Effector CD8-positive, alpha-beta T cell (primary cell): ENCODE measurements at regions not wholly inside any gene's neighbourhood (a gene's known extent, or its start where the extent isn't known, plus 50 kb on each side); places are given as distances from the start of the nearest gene placed in this dataset.

ENCODE experiments used
- DNase-seq: peaks from one replicate; lab custom pipeline; 2025; lab: John Stamatoyannopoulos, UW

DNA sequence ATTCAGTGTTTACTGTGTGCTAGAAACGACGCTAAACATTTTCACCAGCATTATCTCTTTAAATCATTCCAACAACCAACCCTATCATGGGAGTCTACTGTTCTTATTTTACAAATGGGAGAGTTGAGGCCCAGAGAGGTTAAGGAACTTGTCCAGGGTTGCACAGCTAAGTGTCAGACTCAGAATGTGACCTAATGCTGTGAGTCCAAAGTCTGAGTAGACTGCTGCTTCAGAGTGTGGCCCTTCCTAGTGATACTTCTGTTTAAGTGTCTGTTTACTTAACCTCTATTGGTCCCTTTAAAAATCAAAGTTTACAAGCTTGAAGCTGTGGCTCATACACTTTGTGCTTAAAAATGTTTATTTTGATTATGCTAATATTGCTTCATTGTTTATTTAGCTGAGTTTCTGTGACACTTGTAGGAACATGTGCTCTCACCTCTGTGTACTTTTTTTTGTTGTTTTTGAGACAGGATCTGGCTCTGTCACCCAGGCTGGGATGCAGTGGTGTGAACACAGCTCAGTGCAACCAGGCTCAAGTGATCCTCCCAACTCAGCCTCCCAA lies 84.4 kb upstream of the SYPL1 start:
- no peak for DNase-seq

GRCh38 chr7:106193661-106194060 lies 81.5 kb upstream of the SYPL1 start:
- DNase-seq = no peak

GRCh38 chr7:106190589-106191330 lies 78.6 kb upstream of the SYPL1 start:
- DNase-seq = no peak

GRCh38 chr7:106187613-106188350 lies 75.7 kb upstream of the SYPL1 start:
- DNase-seq = no peak

DNA sequence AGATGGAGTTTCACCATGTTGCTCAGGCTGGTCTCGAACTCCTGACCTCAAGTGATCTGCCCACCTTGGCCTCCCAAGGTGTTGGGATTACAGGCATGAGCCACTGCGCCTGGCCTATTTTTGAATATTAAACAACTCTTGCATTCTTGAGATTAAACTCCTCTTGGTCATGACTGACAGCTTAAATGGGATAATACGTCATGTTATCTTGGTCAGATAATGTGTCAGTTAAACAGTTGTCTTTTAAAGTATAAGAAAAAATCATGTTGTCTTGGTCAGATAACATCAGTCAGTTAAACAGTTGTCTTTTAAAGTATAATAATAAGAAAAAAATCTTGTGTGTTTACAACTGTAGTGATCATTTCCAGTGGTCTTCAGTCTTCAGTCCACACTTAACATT lies 73.6 kb upstream of the SYPL1 start:
- DNase-seq = no peak

GRCh38 chr7:106183952-106184351 lies 71.8 kb upstream of the SYPL1 start:
- DNase-seq = no peak

DNA sequence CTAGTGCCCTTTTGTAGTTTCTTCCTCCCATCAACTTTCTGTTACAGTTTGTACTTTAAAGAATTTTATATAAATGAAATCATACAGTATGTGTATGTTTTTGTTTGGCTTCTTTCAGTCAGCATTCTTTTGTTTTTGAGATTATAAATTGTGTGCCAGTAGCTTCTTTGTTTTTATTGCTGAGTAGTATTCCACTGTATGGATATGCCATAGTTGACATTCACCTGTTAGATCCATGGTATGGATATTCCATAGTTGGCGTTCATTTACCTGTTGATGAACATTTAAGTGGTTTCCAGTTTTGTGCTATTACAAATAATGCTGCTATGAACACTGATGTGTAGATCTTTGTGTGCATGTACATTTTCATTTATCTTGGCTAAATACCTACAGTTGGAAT lies 70.8 kb upstream of the SYPL1 start:
- DNase-seq = no peak

DNA sequence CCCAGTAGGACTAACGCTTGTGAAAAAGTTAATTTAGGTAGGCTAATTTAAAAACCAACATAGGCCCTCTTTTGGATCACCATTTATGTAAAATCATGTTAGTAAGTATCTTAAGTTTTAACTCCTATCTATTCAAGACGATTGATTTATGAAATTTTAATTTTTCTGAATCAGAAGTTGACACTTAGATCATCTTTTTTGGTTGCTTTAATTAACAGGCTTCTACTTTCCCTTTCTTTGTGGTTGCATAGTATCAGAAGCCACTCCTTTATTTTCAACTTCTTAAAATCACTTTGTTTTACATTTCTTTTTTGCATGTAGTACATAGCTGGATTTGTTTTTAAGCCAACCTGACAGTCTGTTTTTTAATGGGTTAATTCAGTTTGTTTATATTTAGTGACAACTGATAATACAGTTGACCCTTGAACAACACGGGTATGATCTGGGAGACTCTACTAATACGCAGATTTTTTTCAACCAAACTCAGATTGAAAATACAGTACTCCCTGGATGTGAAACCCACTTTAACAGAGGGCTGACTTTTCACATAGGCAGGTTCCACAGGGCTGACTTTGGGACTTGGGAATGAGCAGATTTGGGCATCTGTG lies 69.7 kb upstream of the SYPL1 start:
- no peak for DNase-seq

GRCh38 chr7:106180721-106181120 lies 68.6 kb upstream of the SYPL1 start:
- no peak for DNase-seq

DNA sequence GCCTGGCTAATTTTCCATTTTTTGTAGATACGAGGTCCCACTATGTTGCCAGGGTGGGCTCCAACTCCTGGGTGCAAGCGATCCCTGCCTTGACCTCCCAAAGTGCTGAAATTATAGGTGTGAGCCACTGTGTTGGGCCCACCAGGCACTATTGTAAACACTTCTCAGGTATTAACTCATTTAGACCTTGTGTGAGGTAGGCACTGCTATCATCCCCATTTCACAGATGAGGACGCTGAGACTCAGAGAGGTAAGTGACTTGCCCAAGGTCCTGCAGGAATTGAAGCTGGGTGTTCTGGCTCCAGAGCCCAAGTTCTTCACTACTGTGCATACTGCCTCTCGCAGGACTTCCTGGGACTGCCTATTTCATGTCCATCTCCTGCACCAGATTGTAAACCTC lies 67.1 kb upstream of the SYPL1 start:
- no peak for DNase-seq

DNA sequence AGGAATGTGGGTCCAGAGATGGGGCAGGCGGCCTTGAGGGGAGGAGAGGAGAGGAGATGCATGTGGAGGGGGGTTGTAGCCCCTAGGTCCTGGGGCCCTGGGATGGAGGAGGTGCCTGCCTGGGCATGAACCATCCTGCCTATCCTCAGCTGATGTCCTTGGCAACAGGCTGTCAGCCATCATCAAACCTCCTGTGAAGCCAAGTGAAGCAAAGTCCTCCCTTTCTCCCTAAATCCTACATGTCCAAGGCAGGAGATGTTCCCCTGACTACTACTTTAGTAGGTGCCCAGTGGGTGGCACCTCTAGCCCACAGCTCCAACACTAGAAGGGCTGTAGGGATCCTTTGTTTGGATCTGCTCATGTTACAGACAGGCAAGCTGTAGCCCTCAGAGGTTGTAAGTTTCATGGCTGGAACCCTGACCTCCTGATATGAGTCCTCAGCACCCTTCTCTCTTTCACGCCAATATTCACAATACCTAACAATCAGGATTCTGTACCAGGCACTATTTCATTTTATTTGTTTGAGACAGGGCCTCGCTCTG lies 66.6 kb upstream of the SYPL1 start:
- DNase-seq = no peak

- no peak for DNase-seq
Observed at GRCh38 chr7:106177738-106178592, 65.9 kb upstream of the SYPL1 start.

GRCh38 chr7:106177300-106177690 lies 65.2 kb upstream of the SYPL1 start:
- no peak for DNase-seq

GRCh38 chr7:106176414-106177299 lies 64.5 kb upstream of the SYPL1 start:
- peak; percentile 40 for DNase-seq

GRCh38 chr7:106175507-106175906 lies 63.4 kb upstream of the SYPL1 start:
- no peak for DNase-seq

DNA sequence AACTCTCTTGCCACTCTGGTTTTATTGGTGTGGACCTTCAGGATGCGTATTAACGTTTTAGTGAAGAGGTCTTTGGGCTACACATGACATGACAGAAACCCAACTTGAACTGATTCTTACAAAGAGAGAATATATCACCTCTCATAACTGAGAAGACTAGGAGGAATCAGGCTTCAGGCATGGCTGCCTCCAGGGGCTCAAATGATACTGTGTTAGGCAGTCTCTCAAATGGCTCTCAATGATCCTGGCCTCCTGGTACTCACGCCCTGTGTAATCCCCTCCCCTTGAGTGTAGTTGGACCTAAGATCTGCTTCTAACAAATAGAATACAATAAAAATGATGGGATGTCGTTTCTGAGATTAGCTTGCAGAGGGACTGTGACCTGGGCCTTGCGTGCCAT lies 58.5 kb upstream of the SYPL1 start:
- DNase-seq = no peak

DNA sequence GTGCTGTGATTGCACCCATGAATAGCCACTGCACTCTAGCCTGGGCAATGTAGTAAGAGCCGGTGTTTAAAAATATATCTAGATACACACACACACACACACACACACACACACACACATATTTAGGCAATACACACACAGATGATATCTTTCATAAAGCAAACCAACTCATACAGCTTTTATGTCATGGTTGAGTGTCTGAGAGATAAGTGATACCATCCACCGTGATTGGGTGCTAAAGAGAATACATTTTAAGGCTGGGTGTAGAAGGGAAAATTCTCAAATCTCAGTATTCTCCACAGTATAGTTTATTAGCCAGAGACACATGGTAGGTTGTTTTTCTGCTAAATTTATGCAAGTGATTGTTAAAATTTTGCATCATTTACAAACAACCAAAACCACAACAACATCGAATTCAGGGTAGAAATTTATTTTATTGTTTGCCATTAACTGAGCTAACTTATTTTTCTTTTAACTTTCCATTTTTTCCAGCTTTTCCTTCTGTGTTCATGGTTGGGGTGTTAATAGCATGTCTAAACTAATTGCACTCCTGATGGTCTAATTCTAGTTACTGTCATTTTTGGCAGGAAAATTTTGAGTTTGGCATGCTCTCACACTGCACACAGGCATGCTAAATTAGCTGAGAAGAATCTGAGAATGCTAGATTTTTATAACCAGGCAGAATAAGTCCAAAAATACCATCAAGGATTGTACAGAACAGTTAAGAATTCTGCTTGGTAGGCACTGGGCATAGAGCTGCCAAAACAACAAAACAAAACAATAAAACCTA lies 57.9 kb upstream of the SYPL1 start:
- no peak for DNase-seq

DNA sequence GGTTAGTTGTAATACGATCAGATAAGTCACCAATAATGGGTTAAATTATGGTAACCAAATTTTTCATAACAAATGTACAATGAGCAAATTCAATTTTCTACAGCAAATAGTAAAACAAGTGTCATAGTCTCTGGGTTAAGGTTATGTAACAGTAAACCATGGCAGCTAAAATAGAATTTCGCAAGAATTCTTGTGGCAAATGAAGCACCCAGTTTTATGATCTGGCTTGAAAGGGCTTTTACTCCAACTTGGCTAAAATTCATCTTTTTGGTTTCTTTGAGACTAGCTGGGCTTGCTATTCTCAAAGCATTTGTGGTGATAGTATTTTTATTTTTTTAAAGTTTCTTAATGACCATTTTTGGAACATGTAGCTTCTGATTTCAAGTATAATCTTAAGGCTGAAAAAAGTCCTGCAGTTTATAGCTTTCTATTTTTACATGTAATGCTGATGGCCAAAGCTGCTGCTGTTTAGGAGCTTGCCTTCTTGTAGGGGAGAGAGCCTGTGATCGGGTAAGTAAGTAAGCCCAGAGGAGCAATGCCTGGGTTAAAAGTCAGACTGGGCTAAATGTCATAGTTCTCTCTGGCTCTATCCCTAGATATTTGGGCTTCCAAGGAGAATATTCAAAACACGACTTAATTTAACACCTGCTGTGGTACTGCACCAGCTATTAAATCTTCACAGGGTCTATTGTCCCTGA lies 55.5 kb upstream of the SYPL1 start:
- no peak for DNase-seq
